Immature natural killer cell (primary cell): ENCODE measurements at regions not wholly inside any gene's neighbourhood (a gene's known extent, or its start where the extent isn't known, plus 50 kb on each side); places are given as distances from the start of the nearest gene placed in this dataset.

Experiments
- DNase-seq, 3 donors: peaks; one replicate each; pipeline ENCODE4 v3.0.0; 2022; ENCODE audit warnings: mixed read lengths in 1 of 3
- H3K27ac Mint-ChIP-seq, 6 donors: one replicate each; pipeline ENCODE4 v1.8.0; 2020; ENCODE audit warnings: mixed read lengths in 6 of 6, mild to moderate bottlenecking in 5 of 6, inconsistent platforms in 4 of 6, moderate library complexity in 3 of 6
- H3K27me3 Mint-ChIP-seq, 3 donors: one replicate each; pipeline ENCODE4 v1.8.0; 2020 to 2021; ENCODE audit warnings: low read depth in 3 of 3, mild to moderate bottlenecking in 3 of 3, mixed read lengths in 3 of 3, moderate library complexity in 3 of 3, inconsistent platforms in 1 of 3
- H3K36me3 Mint-ChIP-seq, 3 donors: one replicate each; pipeline ENCODE4 v1.8.0; 2020; ENCODE audit warnings: mixed read lengths in 3 of 3, inconsistent platforms in 2 of 3, mild to moderate bottlenecking in 2 of 3
- H3K4me1 Mint-ChIP-seq, 2 donors: one replicate each; pipeline ENCODE4 v1.8.0; 2020; ENCODE audit warnings: inconsistent platforms in 2 of 2, mild to moderate bottlenecking in 2 of 2, mixed read lengths in 2 of 2, moderate library complexity in 1 of 2
- H3K4me3 Mint-ChIP-seq, 5 donors: one replicate each; pipeline ENCODE4 v1.8.0; 2020; ENCODE audit warnings: mild to moderate bottlenecking in 5 of 5, mixed read lengths in 5 of 5, inconsistent platforms in 3 of 5, moderate library complexity in 3 of 5
- H3K9me3 Mint-ChIP-seq, 6 donors: one replicate each; pipeline ENCODE4 v1.8.0; 2020; ENCODE audit warnings: mild to moderate bottlenecking in 6 of 6, mixed read lengths in 6 of 6, inconsistent platforms in 4 of 6, moderate library complexity in 3 of 6

- H3K9me3 Mint-ChIP-seq = peaks cover 0 to 2% (median 0%) of the 10 kb centered on the region in 6 donors
- no peaks in the 10 kb centered on the region for H3K4me1 Mint-ChIP-seq
- peaks cover 0 to 7% (median 0%) of the 10 kb centered on the region in 3 donors for H3K27me3 Mint-ChIP-seq
- H3K36me3 Mint-ChIP-seq = no peaks in the 10 kb centered on the region
- H3K27ac Mint-ChIP-seq = no peak overlapping the region
- DNase-seq = no peak
- no peak overlapping the region for H3K4me3 Mint-ChIP-seq
Measured at GRCh38 chrX:36575670-36576069, 432.5 kb upstream of the FAM47C start.

DNA sequence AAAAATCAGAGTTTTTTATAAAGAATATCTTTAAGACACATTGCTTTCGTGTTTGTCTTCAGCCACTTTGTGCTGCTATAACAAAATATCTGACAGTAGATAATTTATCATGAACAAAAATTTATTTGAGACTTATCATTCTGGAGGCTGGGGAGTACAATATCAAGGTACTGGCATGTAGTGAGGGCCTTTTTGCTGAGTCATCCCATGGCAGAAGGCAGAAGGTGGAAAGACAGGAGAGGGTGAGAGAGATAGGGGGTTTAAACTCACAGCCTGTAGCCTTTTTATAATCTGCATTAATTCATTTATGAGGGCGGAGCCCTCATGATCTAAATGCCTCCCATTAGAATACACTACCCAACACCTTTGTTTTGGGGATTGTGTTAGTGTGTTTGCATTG, 431.2 kb upstream of the FAM47C start:
- Mint-ChIP-seq H3K4me1 (no peaks in the 10 kb centered on the region), H3K27me3 (peaks cover 0 to 7% (median 0%) of the 10 kb centered on the region in 3 donors), H3K9me3 (peaks cover 0 to 4% (median 0%) of the 10 kb centered on the region in 6 donors), H3K4me3 (no peak overlapping the region), H3K36me3 (no peaks in the 10 kb centered on the region), H3K27ac (no peak overlapping the region)
- DNase-seq = no peak

- no peak for DNase-seq
- H3K4me1 Mint-ChIP-seq = no peaks in the 10 kb centered on the region
- peaks cover 0 to 5% (median 2%) of the 10 kb centered on the region in 6 donors for H3K9me3 Mint-ChIP-seq
- H3K4me3 Mint-ChIP-seq = no peak overlapping the region
- no peak overlapping the region for H3K27ac Mint-ChIP-seq
- peaks cover 0 to 9% (median 0%) of the 10 kb centered on the region in 3 donors for H3K27me3 Mint-ChIP-seq
- H3K36me3 Mint-ChIP-seq = no peaks in the 10 kb centered on the region
Measured at GRCh38 chrX:36581030-36581429, 427.1 kb upstream of the FAM47C start.

DNA sequence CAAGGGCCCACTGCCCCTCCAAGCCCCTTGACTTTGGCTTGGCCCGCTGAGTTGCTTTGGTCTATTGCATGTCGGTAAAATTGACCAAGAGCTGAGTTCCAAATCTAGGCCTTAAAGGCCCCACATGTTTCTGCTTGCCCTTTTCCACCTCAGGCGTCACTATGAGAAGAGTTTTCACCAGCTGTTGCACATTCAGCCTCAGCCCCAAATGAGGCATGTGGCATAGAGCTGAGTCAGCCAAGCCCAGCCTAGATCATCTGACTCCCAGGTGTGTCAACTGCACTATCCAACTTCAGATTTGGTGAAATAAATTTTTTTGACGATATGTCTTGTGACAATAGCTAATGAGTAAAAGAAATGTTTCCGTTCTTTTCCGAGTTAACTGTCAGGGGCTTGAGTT, 424.5 kb upstream of the FAM47C start:
- H3K27me3 Mint-ChIP-seq = peaks cover 0 to 9% (median 0%) of the 10 kb centered on the region in 3 donors
- H3K9me3 Mint-ChIP-seq = peaks cover 0 to 5% (median 2%) of the 10 kb centered on the region in 6 donors
- no peaks in the 10 kb centered on the region for H3K36me3 Mint-ChIP-seq
- no peak overlapping the region for H3K4me3 Mint-ChIP-seq
- H3K27ac Mint-ChIP-seq = no peak overlapping the region
- no peaks in the 10 kb centered on the region for H3K4me1 Mint-ChIP-seq
- DNase-seq = no peak

- DNase-seq = no peak
- Mint-ChIP-seq H3K9me3 (peaks cover 0 to 3% (median 0%) of the 10 kb centered on the region in 6 donors), H3K36me3 (no peaks in the 10 kb centered on the region), H3K4me3 (no peak overlapping the region), H3K27ac (no peak overlapping the region), H3K27me3 (peaks cover 0 to 5% (median 3%) of the 10 kb centered on the region in 3 donors), H3K4me1 (no peaks in the 10 kb centered on the region)
Measured at GRCh38 chrX:36609616-36610585, 398.3 kb upstream of the FAM47C start.

DNA sequence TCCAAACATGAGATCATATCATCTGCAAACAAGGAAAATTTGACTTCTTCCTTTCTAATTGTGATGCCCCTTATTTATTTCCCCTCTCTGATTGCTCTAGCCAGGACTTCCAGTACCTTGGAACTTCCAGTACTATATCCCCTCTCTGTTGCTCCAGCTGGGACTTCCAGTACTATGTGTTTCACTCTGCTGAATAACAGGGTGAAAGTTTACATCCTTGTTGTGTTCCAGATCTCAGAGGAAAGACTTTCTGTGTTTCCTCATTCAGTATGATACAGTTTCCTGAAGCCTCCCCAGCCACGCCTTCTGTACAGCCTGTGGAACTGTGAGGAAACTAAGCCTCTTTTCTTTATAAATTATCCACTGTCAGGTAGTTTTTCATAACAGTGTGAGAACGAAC, 381.3 kb upstream of the FAM47C start:
- Mint-ChIP-seq H3K4me3 (no peak overlapping the region), H3K27ac (no peak overlapping the region), H3K36me3 (no peaks in the 10 kb centered on the region), H3K9me3 (peaks cover 0 to 11% (median 3%) of the 10 kb centered on the region in 6 donors), H3K27me3 (peaks cover 0 to 4% (median 4%) of the 10 kb centered on the region in 3 donors), H3K4me1 (no peaks in the 10 kb centered on the region)
- DNase-seq = no peak

GRCh38 chrX:36640232-36640631, 367.9 kb upstream of the FAM47C start:
- Mint-ChIP-seq H3K9me3 (no peaks in the 10 kb centered on the region), H3K4me1 (no peaks in the 10 kb centered on the region), H3K4me3 (no peak overlapping the region), H3K27ac (no peak overlapping the region), H3K36me3 (no peaks in the 10 kb centered on the region), H3K27me3 (peaks cover 0 to 6% (median 5%) of the 10 kb centered on the region in 3 donors)
- no peak for DNase-seq

GRCh38 chrX:36642052-36642451, 366.1 kb upstream of the FAM47C start:
- Mint-ChIP-seq H3K36me3 (no peaks in the 10 kb centered on the region), H3K27me3 (peaks cover 0 to 7% (median 5%) of the 10 kb centered on the region in 3 donors), H3K27ac (no peak overlapping the region), H3K4me3 (no peak overlapping the region), H3K4me1 (no peaks in the 10 kb centered on the region), H3K9me3 (peaks cover 0 to 2% (median 0%) of the 10 kb centered on the region in 6 donors)
- no peak for DNase-seq

DNA sequence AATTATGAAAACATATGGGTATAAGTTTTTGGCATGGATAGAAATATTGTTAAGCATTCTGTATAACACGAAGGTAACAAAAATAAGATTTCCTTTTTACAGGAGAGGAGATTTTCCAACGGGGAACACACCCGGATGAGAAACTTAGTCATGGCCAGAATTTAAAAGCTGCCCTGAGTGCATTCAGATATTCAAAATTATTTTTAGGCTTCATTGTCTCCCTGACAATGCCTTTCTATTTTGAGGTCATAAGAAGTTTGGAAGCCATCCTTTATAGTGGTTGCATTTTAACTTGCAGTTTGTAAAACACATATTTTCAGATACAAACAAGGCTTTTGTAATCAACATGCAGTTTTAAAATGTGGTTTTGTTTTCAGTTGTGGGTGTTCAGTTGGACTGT, 357.5 kb upstream of the FAM47C start:
- H3K4me3 Mint-ChIP-seq = no peak overlapping the region

GRCh38 chrX:36683507-36683906, 324.7 kb upstream of the FAM47C start:
- Mint-ChIP-seq H3K9me3 (peaks cover 0 to 5% (median under 1%) of the 10 kb centered on the region in 6 donors), H3K27ac (no peak overlapping the region), H3K27me3 (peaks cover 0 to 2% (median 0%) of the 10 kb centered on the region in 3 donors), H3K4me3 (no peak overlapping the region), H3K36me3 (no peaks in the 10 kb centered on the region), H3K4me1 (no peaks in the 10 kb centered on the region)
- DNase-seq = no peak

More for the DNA sequence above, 357.5 kb upstream of the FAM47C start:
- peaks cover 0 to 3% (median 0%) of the 10 kb centered on the region in 6 donors for H3K9me3 Mint-ChIP-seq
- DNase-seq = no peak
- no peaks in the 10 kb centered on the region for H3K4me1 Mint-ChIP-seq
- H3K27me3 Mint-ChIP-seq = peaks cover 0 to 2% (median 0%) of the 10 kb centered on the region in 3 donors
- no peak overlapping the region for H3K27ac Mint-ChIP-seq
- no peaks in the 10 kb centered on the region for H3K36me3 Mint-ChIP-seq

DNA sequence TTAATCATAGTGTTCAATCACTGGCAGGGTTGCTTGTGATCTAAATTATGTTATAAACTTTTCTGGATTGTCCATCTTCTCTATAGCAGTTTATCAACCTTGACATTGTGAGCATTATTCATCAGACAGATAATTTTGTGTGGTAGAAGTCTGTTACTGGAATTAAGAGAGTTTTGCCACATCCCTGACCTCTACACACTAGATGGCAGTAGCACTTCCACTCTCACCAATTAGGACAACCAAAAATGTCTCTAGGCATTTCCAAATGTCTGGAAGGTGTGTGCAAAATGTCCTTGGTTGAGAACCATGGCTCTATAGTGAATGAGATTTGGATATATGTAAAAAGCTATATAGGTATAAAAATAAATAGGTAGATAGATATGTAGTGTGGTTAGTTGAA, 324.1 kb upstream of the FAM47C start:
- H3K4me3 Mint-ChIP-seq = no peak overlapping the region
- no peak for DNase-seq
- H3K36me3 Mint-ChIP-seq = no peaks in the 10 kb centered on the region
- no peaks in the 10 kb centered on the region for H3K4me1 Mint-ChIP-seq
- peaks cover 0 to 2% (median 0%) of the 10 kb centered on the region in 3 donors for H3K27me3 Mint-ChIP-seq
- peaks cover 0 to 5% (median under 1%) of the 10 kb centered on the region in 6 donors for H3K9me3 Mint-ChIP-seq
- no peak overlapping the region for H3K27ac Mint-ChIP-seq

DNA sequence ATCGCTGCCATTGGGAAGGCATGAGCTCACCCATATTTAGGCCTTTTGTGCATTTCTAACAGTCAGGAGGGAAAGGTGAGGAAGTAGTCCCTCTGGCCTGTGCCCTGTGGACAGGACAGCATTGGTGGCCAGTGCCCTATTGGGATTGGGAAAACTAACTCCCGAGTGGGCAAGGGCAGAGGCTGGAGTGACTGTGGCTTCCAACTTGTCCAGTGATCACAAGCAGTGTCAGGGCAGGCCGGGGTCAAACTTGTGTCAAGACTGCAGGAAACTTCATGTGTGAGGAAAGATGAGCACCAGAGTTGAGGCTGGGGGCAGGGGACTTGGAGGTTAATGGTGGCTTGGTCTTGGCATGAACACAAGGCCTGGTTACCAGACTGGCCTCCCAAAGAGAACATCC, 286.2 kb upstream of the FAM47C start:
- H3K27ac Mint-ChIP-seq = no peak overlapping the region
- H3K36me3 Mint-ChIP-seq = no peaks in the 10 kb centered on the region
- no peak for DNase-seq
- H3K4me3 Mint-ChIP-seq = no peak overlapping the region
- H3K9me3 Mint-ChIP-seq = peaks cover 0 to 3% (median 0%) of the 10 kb centered on the region in 6 donors
- H3K4me1 Mint-ChIP-seq = no peaks in the 10 kb centered on the region
- peaks cover 0 to 7% (median 3%) of the 10 kb centered on the region in 3 donors for H3K27me3 Mint-ChIP-seq

DNA sequence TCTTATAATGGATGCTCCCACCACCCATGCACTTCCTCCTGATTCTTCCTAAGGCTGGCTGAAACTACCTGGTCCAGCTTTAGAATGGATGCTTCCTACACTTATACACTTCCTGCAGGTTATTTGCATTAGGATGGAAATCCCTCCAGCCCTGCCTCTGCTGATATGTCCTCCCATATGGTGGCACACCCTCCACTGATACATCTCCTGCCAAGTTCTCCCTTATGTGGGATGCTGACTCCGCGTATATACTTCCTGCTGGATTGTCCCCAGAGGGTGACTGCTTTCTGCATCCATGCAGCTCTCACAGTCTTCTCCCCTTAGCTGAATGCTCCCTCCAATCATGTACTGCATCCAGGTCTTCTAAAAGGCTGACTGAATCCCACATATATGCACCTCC, 254.6 kb upstream of the FAM47C start:
- Mint-ChIP-seq H3K27ac (no peak overlapping the region), H3K4me1 (no peaks in the 10 kb centered on the region), H3K27me3 (peaks cover 0 to 2% (median under 1%) of the 10 kb centered on the region in 3 donors), H3K9me3 (no peaks in the 10 kb centered on the region), H3K36me3 (no peaks in the 10 kb centered on the region), H3K4me3 (no peak overlapping the region)
- DNase-seq = no peak

DNA sequence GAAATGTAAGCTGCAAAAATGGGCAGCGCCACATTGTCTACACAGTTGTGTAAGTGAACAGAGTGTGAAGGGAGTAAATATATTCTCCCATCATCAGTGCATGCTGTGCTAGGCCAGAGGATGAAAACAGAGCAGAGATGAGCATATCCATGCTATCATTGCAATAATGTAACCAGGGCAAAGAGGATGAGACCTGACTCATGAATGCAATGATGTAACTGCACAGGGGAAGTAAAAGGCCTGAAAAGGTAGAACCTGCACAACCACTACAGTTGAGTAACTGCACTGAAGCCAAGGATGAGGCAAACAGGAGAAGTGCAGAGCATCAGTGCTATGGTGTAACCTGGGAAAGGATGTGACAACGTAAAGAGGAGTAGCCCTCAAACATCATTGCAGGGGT, 220.4 kb upstream of the FAM47C start:
- no peak overlapping the region for H3K27ac Mint-ChIP-seq
- no peaks in the 10 kb centered on the region for H3K36me3 Mint-ChIP-seq
- no peak for DNase-seq
- peaks cover 0 to 2% (median 0%) of the 10 kb centered on the region in 3 donors for H3K27me3 Mint-ChIP-seq
- no peaks in the 10 kb centered on the region for H3K4me1 Mint-ChIP-seq
- peaks cover 0 to 2% (median 0%) of the 10 kb centered on the region in 6 donors for H3K9me3 Mint-ChIP-seq
- H3K4me3 Mint-ChIP-seq = no peak overlapping the region
